ENCODE measurements at regions not wholly inside any gene's neighbourhood (a gene's known extent, or its start where the extent isn't known, plus 50 kb on each side); places are given as distances from the start of the nearest gene placed in this dataset.

DNA sequence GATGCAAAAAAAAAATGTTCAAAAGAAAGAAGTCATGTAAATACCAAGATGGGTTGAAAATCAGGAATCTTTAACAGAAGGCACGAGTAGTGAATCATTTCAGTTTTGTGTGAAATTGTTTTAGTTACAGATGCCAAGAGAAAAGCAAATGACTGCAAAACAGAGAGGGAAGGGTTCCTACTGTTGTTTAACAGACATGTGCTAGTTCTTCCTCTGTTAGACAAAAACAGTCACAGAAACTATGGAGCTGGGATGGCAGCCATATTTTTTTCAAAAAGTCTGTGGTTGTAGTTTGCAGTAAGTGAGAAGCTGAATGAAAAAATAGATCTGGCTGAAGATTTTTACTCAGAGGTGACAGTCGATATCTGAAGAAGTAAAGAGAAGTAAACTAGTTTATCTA, 511.9 kb downstream of the ZIC1 start:
- TF ChIP-seq, protein P1, sequence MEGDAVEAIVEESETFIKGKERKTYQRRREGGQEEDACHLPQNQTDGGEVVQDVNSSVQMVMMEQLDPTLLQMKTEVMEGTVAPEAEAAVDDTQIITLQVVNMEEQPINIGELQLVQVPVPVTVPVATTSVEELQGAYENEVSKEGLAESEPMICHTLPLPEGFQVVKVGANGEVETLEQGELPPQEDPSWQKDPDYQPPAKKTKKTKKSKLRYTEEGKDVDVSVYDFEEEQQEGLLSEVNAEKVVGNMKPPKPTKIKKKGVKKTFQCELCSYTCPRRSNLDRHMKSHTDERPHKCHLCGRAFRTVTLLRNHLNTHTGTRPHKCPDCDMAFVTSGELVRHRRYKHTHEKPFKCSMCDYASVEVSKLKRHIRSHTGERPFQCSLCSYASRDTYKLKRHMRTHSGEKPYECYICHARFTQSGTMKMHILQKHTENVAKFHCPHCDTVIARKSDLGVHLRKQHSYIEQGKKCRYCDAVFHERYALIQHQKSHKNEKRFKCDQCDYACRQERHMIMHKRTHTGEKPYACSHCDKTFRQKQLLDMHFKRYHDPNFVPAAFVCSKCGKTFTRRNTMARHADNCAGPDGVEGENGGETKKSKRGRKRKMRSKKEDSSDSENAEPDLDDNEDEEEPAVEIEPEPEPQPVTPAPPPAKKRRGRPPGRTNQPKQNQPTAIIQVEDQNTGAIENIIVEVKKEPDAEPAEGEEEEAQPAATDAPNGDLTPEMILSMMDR (IDR thresholded peaks at IDR 0.05): no peak

DNA sequence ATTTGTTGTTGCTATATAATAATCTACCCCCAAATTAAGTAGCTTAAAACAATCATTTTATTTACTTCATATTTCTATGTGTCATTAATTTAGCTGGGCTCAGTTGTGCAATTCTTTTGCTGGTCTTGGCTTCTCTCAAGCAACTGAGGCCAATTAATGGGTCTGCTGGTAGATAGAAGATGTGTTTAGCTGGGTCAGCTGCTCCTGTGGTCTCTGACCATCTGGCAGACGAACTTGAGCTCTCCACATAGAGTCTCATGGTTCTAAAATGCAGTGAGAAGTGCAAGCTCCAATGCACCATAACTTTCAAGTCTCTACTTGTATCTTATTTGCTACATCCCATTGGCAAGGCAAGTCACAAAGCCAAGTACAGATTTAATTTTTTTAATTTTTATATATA, 515.6 kb downstream of the ZIC1 start:
- TF ChIP-seq, protein P1 (IDR thresholded peaks at IDR 0.05): no peak

DNA sequence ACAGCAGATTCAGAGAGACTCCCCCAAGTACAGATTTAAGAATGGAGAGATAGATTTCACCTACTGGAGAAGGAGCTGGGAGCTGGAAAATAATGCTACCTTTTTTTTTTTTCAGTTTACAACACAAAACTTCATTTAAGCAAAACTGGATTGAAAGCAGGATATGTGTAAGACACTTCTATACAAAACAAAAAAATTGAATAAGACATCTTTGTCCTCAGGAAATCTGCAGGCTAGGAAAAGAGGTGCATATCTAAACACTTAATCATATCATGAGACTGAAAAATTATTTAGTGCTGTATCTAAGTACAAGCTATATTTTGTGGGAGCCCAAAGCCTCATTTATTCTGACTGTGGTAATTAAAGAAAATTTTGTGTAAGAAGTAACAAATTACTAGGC, 516.1 kb downstream of the ZIC1 start:
- TF ChIP-seq, protein P1 (IDR thresholded peaks at IDR 0.05): no peak

DNA sequence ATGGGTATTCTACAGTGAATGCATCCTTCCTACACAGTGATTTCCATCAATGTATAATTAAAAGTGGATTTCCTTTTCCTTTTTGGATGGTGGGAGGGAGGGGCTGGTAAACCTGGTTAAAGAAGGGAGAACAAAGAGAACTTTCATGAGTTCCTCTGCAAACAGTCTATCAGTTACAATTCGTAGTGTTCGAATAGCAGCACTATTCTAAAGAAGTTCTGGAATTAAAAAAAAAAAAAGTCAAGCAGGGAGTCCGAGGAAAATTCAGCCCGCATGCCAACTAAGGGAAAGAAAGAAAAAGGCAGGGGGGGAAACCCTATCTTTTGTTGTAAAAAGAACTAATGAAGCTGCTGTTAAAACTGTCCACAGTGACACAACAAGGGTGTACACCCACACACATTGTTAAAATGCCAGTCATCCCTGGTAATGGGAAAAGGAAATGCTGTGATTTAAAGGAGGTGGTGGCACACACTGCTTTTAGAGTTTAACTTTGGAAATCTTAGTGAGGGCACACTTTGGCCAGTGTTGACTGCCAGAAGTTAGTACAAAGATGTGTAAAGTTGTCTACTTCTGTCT, 521.2 kb downstream of the ZIC1 start:
- TF ChIP-seq, protein P1 (IDR thresholded peaks at IDR 0.05): no peak

DNA sequence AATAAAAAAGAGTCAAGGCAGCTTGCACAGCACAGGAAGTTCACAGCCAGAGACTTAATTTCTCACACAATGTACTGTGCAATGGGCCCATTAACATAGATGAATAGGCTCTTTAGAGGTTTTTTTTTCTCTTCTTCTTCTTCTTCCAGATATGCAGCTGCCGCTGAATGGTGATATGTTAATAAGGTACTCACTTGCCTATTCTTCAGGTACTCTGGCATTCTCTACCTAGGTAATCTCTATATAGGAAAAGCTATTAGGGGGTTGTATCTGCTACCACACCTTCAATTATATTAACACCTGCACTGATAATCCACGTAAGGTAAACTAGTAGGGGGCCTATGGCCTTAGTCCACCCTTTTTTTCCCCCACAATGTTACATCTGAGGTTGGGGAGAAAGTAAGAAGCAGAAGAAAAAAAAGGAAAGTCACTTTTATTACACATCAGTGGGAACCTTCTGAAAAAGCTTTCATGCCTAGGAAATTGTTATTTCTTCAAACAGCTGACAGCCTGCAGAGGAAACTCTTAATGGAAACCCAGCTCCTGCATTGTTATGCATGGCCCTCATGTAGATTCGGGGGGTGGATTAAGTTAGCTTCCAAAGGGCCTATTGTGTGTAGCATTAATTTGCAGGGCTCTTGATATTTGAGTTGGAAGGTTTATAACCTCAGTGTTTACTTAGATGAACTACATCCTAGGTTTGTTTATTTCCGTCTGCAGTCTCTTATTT, 525.5 kb downstream of the ZIC1 start:
- TF ChIP-seq, protein P1 (IDR thresholded peaks at IDR 0.05): no peak

DNA sequence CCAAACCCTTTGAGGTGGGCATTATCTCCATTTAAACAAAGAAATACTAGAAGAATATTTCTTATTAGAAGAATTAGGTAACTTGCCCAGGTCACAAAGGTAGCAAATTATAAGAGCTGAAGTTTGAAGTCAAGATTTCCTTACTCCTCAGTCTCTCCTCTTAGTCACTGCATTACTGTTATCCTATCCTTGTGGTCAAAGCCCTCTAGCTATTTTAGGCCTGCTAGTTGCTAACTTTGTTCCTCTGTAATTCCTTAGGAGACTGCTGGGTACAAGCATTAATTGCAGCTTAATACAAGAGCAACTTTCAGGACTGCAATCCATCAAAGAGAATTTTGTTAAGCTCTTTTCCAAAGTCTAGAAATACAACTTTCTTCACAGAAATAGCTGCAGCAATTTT, 528.2 kb downstream of the ZIC1 start:
- TF ChIP-seq, protein P1 (IDR thresholded peaks at IDR 0.05): no peak

DNA sequence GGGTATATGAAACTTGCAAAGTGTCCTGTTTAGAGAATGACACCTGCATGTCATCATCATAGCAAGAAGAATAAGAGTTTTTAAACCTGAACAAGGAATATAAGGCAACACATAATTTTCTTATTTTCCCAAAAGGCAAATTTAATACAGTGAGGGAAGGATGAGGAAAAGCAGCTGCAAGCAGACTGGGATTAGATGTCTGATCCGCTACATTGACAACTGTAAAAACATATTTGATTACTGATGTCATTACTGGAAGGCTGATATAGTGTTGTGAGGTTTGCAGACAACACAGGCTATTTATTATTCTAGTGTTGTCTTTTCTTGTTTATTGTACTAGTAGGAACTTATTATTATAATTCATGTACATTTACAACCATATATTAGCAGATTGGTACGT, 528.7 kb downstream of the ZIC1 start:
- TF ChIP-seq, protein P1 (IDR thresholded peaks at IDR 0.05): no peak
